ENCODE measurements at regions not wholly inside any gene's neighbourhood (a gene's known extent, or its start where the extent isn't known, plus 50 kb on each side); places are given as distances from the start of the nearest gene placed in this dataset.

DNA sequence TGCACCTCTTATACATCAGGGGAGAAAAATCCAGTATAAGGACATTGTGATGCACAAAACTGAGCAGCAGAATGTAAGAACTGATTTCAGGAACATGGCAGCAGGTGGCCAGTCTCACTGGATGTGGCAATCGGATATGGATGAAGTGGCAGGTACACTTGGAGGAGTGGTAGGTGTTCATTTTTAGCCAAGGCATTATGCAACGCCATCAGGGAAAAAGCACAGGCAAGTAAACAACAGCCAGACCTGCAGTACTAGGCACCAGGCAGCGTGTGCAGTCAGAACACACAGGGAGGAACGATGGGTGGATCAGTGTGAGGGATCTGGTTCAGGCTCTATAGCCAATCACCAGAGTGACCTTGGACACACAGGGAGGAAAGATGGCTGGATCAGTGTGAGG, 77.4 kb upstream of the GCFC2 start:
- Histone ChIP-seq H3K4me3 (ENCODE audit: low read length) (no peak overlapping the region), H3K27ac (ENCODE audit: low read depth in 1 of 2, low read length in 2 of 2) (no peak overlapping the region), H3K27me3 (ENCODE audit: control insufficient read depth in 1 of 2, insufficient read depth in 2 of 2, low read length in 2 of 2) (no peaks in the 10 kb centered on the region), H3K9me3 (ENCODE audit: control insufficient read depth in 1 of 2, insufficient read depth in 1 of 2, low read length in 2 of 2) (no peaks in the 10 kb centered on the region), H3K4me1 (ENCODE audit: insufficient read depth, low read length) (no peaks in the 10 kb centered on the region), H3K36me3 (ENCODE audit: insufficient read depth, low read length) (no peaks in the 10 kb centered on the region)
- Mint-ChIP-seq H3K27me3 (peaks cover 4% of the 10 kb centered on the region), H3K36me3 (ENCODE audit: low read depth) (no peaks in the 10 kb centered on the region), H3K4me1 (ENCODE audit: low read depth) (no peaks in the 10 kb centered on the region), H3K4me3 (no peak overlapping the region), H3K9me3 (no peaks in the 10 kb centered on the region), H3K27ac (no peak overlapping the region)
- ChIA-PET POLR2A (no interaction called here), CTCF (no interaction called here)
- ATAC-seq (ENCODE audit: poor library complexity) (no peak), DNase-seq (no peak)
- intact Hi-C loops (cut with DNase I, micrococcal nuclease), result no loop called here
- TF ChIP-seq, protein P1, sequence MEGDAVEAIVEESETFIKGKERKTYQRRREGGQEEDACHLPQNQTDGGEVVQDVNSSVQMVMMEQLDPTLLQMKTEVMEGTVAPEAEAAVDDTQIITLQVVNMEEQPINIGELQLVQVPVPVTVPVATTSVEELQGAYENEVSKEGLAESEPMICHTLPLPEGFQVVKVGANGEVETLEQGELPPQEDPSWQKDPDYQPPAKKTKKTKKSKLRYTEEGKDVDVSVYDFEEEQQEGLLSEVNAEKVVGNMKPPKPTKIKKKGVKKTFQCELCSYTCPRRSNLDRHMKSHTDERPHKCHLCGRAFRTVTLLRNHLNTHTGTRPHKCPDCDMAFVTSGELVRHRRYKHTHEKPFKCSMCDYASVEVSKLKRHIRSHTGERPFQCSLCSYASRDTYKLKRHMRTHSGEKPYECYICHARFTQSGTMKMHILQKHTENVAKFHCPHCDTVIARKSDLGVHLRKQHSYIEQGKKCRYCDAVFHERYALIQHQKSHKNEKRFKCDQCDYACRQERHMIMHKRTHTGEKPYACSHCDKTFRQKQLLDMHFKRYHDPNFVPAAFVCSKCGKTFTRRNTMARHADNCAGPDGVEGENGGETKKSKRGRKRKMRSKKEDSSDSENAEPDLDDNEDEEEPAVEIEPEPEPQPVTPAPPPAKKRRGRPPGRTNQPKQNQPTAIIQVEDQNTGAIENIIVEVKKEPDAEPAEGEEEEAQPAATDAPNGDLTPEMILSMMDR (IDR thresholded peaks at IDR 0.05), result no peak

DNA sequence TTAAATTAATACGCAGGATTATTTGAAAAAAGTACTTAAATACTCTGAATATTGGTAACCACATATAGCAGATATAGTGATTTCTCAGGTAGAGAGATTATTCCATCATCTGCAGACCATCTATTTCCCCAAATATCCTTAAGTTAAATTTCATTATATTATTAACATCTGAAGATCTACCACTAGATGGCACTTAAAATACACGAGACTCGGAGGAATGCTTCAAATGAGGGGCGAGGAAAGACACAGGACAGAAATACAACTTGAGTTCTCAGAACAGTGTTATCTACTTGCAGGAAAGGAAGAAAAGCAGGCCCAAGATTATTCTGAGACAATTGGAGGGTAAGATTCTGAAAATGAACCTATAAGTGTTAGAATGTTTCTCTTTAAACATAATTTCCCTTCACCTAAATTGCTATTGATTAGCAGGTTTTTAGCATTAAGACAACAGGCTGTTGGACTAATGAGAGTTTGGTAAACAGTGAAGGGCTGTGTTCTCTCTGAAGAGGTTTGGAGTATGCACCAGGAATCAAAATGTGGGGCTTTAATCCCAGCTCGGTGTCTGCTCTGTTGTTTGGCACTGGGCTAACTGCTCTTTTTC, 76.9 kb upstream of the GCFC2 start:
- DNase-seq (peak in 1 of 14 experiments; percentile 5), ATAC-seq (ENCODE audit: poor library complexity) (no peak)
- Mint-ChIP-seq H3K27ac (no peak overlapping the region), H3K4me1 (ENCODE audit: low read depth) (no peaks in the 10 kb centered on the region), H3K4me3 (no peak overlapping the region), H3K9me3 (no peaks in the 10 kb centered on the region), H3K36me3 (ENCODE audit: low read depth) (no peaks in the 10 kb centered on the region), H3K27me3 (peaks cover 4% of the 10 kb centered on the region)
- Histone ChIP-seq H3K9me3 (ENCODE audit: control insufficient read depth in 1 of 2, insufficient read depth in 1 of 2, low read length in 2 of 2) (no peaks in the 10 kb centered on the region), H3K27ac (ENCODE audit: low read depth in 1 of 2, low read length in 2 of 2) (no peak overlapping the region), H3K36me3 (ENCODE audit: insufficient read depth, low read length) (no peaks in the 10 kb centered on the region), H3K4me1 (ENCODE audit: insufficient read depth, low read length) (no peaks in the 10 kb centered on the region), H3K27me3 (ENCODE audit: control insufficient read depth in 1 of 2, insufficient read depth in 2 of 2, low read length in 2 of 2) (no peaks in the 10 kb centered on the region), H3K4me3 (ENCODE audit: low read length) (no peak overlapping the region)
- intact Hi-C loops (cut with DNase I, micrococcal nuclease), result no loop called here
- TF ChIP-seq, protein P1 (IDR thresholded peaks at IDR 0.05), result peak; percentile 59
- ChIA-PET CTCF (no interaction called here), POLR2A (no interaction called here)

DNA sequence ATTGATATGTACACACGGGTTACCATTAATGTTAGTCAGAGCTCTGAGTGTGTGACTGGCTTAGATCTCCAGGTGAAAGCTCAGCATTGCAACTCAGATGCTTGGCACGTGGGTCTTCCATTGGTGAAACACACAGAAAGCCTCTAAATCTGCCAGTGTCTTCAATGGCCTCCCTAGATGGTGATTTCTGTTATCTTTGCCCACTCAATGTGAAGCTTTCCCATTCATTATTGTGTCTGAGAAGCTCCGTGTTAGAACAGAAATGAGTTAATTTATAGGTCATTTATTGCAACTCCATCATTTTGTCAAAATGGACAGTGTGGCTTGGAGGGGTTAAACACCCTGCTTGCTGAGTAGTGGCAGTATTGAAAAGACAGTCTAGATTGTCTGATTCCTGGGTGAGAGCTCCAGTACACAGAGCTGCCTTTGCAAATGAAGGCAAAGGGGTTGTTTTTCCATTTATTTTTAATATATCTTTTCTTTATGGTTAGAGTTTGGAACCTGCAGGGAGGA, 64.7 kb upstream of the GCFC2 start:
- H3K4me1 Mint-ChIP-seq (ENCODE audit: low read depth), result no peaks in the 10 kb centered on the region
- peaks cover 49% of the 10 kb centered on the region for H3K27me3 Mint-ChIP-seq
- Histone ChIP-seq H3K27me3 (ENCODE audit: control insufficient read depth in 1 of 2, insufficient read depth in 2 of 2, low read length in 2 of 2) (peaks cover 0 to 9% of the 10 kb centered on the region in 2 experiments), H3K4me3 (ENCODE audit: low read length) (no peak overlapping the region), H3K4me1 (ENCODE audit: insufficient read depth, low read length) (no peaks in the 10 kb centered on the region), H3K9me3 (ENCODE audit: control insufficient read depth in 1 of 2, insufficient read depth in 1 of 2, low read length in 2 of 2) (no peaks in the 10 kb centered on the region), H3K27ac (ENCODE audit: low read depth in 1 of 2, low read length in 2 of 2) (no peak overlapping the region), H3K36me3 (ENCODE audit: insufficient read depth, low read length) (no peaks in the 10 kb centered on the region)
- DNase-seq, result no peak
- TF ChIP-seq, protein P1 (IDR thresholded peaks at IDR 0.05), result no peak
- ChIA-PET CTCF (no interaction called here), POLR2A (no interaction called here)
- no peak overlapping the region for H3K27ac Mint-ChIP-seq
- no peaks in the 10 kb centered on the region for H3K36me3 Mint-ChIP-seq (ENCODE audit: low read depth)
- H3K9me3 Mint-ChIP-seq, result no peaks in the 10 kb centered on the region
- H3K4me3 Mint-ChIP-seq, result no peak overlapping the region
- no peak for ATAC-seq (ENCODE audit: poor library complexity)
- intact Hi-C loops (cut with DNase I, micrococcal nuclease), result no loop called here
